ENCODE measurements at regions not wholly inside any gene's neighbourhood (a gene's known extent, or its start where the extent isn't known, plus 50 kb on each side); places are given as distances from the start of the nearest gene placed in this dataset.

DNA sequence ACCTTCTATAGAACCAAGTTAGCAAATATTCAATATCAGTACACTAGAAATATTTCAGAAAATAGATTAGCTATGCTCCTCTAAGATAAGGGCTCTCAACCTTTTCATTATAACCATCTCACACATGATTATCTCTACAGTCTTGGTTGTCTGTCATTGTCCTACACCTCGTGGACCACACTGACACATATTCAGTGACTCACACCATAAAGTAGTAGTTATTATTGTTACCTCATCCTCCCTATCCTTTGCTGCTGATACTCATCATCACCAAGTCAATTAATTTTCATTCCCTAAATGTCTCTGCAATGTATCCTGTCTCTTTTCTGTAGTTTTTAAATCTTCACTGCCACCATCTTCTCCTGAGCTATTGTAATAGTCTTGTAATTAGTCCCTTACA, 1309.2 kb upstream of the C9orf72 start:
- H4K20me1 ChIP-seq (ENCODE audit: insufficient read depth, low read length): no peaks in the 10 kb centered on the region
- DNase-seq (ENCODE audit: low spot score): no peak
- H3K4me2 ChIP-seq (ENCODE audit: low read depth, low read length): no peak overlapping the region
- ATAC-seq: no peak
- no peak for FAIRE-seq
- 0% methylated on average over 1 of the region's 1 CpG for WGBS (ENCODE audit: low lambda C conversion rate)
- no peak for TF ChIP-seq MTF1 (CRISPR knock-in tag; IDR thresholded peaks at IDR 0.05)
- no peaks in the 10 kb centered on the region for H3K36me3 ChIP-seq (replicated peaks in 1 of 2; ENCODE audit: control insufficient read depth in 1 of 2, insufficient read depth in 2 of 2, low read length in 2 of 2)
- no peak overlapping the region for H2AFZ ChIP-seq (ENCODE audit: low read length)
- H3K27ac ChIP-seq (ENCODE audit: extremely low read length, insufficient read depth, low read length): no peak overlapping the region
- H3K9ac ChIP-seq (ENCODE audit: insufficient read depth, low read depth, low read length): no peak overlapping the region
- H3K79me2 ChIP-seq (ENCODE audit: insufficient read depth, low read length): no peaks in the 10 kb centered on the region
- ChIA-PET CTCF (ENCODE audit: low intra/inter-chr PET ratio, low total read pairs) (no interaction called here), POLR2A (no interaction called here)
- no peaks in the 10 kb centered on the region for H3K27me3 ChIP-seq (ENCODE audit: control insufficient read depth in 1 of 2, insufficient read depth in 2 of 2, low read length in 2 of 2)
- H3K9me3 ChIP-seq (ENCODE audit: low read length): no peaks in the 10 kb centered on the region
- no peak overlapping the region for H3K4me3 ChIP-seq (replicated peaks in 1 of 3; ENCODE audit: insufficient read depth in 1 of 3, low read depth in 2 of 3, low read length in 3 of 3)
- in situ Hi-C loops (cut with HindIII; ENCODE audit: extremely low pct_ligation_motif_present, low pct_unique_long_range_greater_than_20kb) (no loop called here), intact Hi-C loops (cut with micrococcal nuclease; ENCODE audit: unreplicated experiment) (no loop called here)
- H3K4me1 ChIP-seq (ENCODE audit: insufficient read depth, low read length): no peaks in the 10 kb centered on the region
- BruUV-seq (replicated peaks): no TSS peak

- H3K4me1 ChIP-seq (ENCODE audit: insufficient read depth, low read length): no peaks in the 10 kb centered on the region
- H4K20me1 ChIP-seq (ENCODE audit: insufficient read depth, low read length): no peaks in the 10 kb centered on the region
- no peak overlapping the region for H2AFZ ChIP-seq (ENCODE audit: low read length)
- no TSS peak for BruUV-seq (replicated peaks)
- intact Hi-C loops (cut with micrococcal nuclease; ENCODE audit: unreplicated experiment): no loop called here
- no peaks in the 10 kb centered on the region for H3K36me3 ChIP-seq (replicated peaks in 1 of 2; ENCODE audit: control insufficient read depth in 1 of 2, insufficient read depth in 2 of 2, low read length in 2 of 2)
- DNase-seq (ENCODE audit: low spot score): no peak
- H3K79me2 ChIP-seq (ENCODE audit: insufficient read depth, low read length): no peaks in the 10 kb centered on the region
- H3K27ac ChIP-seq (ENCODE audit: extremely low read length, insufficient read depth, low read length): no peak overlapping the region
- no peak overlapping the region for H3K9ac ChIP-seq (ENCODE audit: insufficient read depth, low read depth, low read length)
- ATAC-seq: no peak
- in situ Hi-C loops (cut with HindIII; ENCODE audit: extremely low pct_ligation_motif_present, low pct_unique_long_range_greater_than_20kb): no loop called here
- no peak overlapping the region for H3K4me2 ChIP-seq (ENCODE audit: low read depth, low read length)
- H3K27me3 ChIP-seq (ENCODE audit: control insufficient read depth in 1 of 2, insufficient read depth in 2 of 2, low read length in 2 of 2): no peaks in the 10 kb centered on the region
- H3K4me3 ChIP-seq (replicated peaks in 1 of 3; ENCODE audit: insufficient read depth in 1 of 3, low read depth in 2 of 3, low read length in 3 of 3): no peak overlapping the region
- WGBS (ENCODE audit: low lambda C conversion rate): 0% methylated on average over 5 of the region's 5 CpGs
- FAIRE-seq: no peak
- ChIA-PET CTCF (ENCODE audit: low intra/inter-chr PET ratio, low total read pairs) (no interaction called here), POLR2A (no interaction called here)
- H3K9me3 ChIP-seq (ENCODE audit: low read length): no peaks in the 10 kb centered on the region
- TF ChIP-seq NR2C2 (CRISPR knock-in tag; IDR thresholded peaks at IDR 0.05; ENCODE audit: borderline replicate concordance) (no peak), GZF1 (CRISPR knock-in tag; IDR thresholded peaks at IDR 0.05) (no peak), ZUFSP (CRISPR knock-in tag; IDR thresholded peaks at IDR 0.05; ENCODE audit: borderline replicate concordance) (no peak), CTCF (CRISPR knock-in tag; IDR thresholded peaks at IDR 0.05) (no peak), PBX3 (CRISPR knock-in tag; IDR thresholded peaks at IDR 0.05; ENCODE audit: borderline replicate concordance) (no peak), SMAD3 (CRISPR knock-in tag; IDR thresholded peaks at IDR 0.05) (no peak), ZNF563 (CRISPR knock-in tag; IDR thresholded peaks at IDR 0.05) (no peak), ZNF263 (CRISPR knock-in tag; IDR thresholded peaks at IDR 0.05) (no peak), ATF2 (CRISPR knock-in tag; IDR thresholded peaks at IDR 0.05) (no peak), SMARCC2 (IDR thresholded peaks at IDR 0.05) (no peak)
- TF ChIP-seq, protein P1, sequence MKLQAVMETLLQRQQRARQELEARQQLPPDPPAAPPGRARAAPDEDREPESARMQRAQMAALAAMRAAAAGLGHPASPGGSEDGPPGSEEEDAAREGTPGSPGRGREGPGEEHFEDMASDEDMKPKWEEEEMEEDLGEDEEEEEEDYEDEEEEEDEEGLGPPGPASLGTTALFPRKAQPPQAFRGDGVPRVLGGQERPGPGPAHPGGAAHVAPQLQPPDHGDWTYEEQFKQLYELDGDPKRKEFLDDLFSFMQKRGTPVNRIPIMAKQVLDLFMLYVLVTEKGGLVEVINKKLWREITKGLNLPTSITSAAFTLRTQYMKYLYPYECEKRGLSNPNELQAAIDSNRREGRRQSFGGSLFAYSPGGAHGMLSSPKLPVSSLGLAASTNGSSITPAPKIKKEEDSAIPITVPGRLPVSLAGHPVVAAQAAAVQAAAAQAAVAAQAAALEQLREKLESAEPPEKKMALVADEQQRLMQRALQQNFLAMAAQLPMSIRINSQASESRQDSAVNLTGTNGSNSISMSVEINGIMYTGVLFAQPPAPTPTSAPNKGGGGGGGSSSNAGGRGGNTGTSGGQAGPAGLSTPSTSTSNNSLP (IDR thresholded peaks at IDR 0.05; ENCODE audit: low read depth, low read length): no peak
Observed at GRCh38 chr9:28883234-28883633, 1310.0 kb upstream of the C9orf72 start.
